GM12891 (cell line): ENCODE measurements at regions not wholly inside any gene's neighbourhood (a gene's known extent, or its start where the extent isn't known, plus 50 kb on each side); places are given as distances from the start of the nearest gene placed in this dataset.

Experiments
- PAX5 ChIP-seq: IDR thresholded peaks from 2 replicates; pipeline ENCODE4 v1.6.1; 2011; ENCODE audit warnings: low read length, moderate library complexity, mild to moderate bottlenecking; ENCODE audit not compliant: insufficient read depth, severe bottlenecking
- POLR2A ChIP-seq: IDR thresholded peaks from 2 replicates; pipeline ENCODE4 v1.6.1; 2011; ENCODE audit warnings: low read depth, low read length, control low read depth
- POLR2AphosphoS5 ChIP-seq: IDR thresholded peaks from 2 replicates; pipeline ENCODE4 v1.6.1; 2011; ENCODE audit warnings: low read depth, low read length, control low read depth
- SPI1 ChIP-seq: IDR thresholded peaks from 2 replicates; pipeline ENCODE4 v1.6.1; 2011; ENCODE audit warnings: low read depth, low read length, control low read depth
- TAF1 ChIP-seq: IDR thresholded peaks from 2 replicates; pipeline ENCODE4 v1.6.1; 2011; ENCODE audit warnings: low read depth, low read length, control low read depth

DNA sequence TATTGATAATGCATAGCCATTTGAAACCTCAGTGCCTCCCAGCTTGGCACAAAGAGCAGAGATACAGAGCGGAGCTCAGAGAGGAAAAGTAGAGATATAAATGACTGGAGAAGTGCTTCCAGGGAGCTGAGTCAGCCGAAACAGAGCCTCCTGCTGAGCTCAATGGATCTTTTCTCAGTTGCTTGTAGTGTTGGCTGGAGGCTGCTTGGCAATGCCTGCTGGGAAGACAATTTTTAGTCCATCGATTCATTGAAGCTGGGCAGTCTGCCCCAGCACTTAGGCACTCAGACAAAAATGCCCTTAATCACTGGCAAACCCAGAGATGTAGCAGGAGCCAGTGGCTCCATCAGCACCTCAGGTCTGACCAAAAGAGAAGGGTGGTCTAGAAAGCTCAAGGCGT, 81.3 kb upstream of the SETBP1 start:
- TF ChIP-seq POLR2AphosphoS5, result no peak
- TF ChIP-seq POLR2A, result no peak
- no peak for TF ChIP-seq TAF1
- no peak for TF ChIP-seq SPI1
- TF ChIP-seq PAX5, result no peak
